IMR-90 (cell line): ENCODE measurements at regions not wholly inside any gene's neighbourhood (a gene's known extent, or its start where the extent isn't known, plus 50 kb on each side); places are given as distances from the start of the nearest gene placed in this dataset.

ENCODE experiments used
- ATAC-seq: fragments of 200-7000 bp; cut with Tn5 transposase; 2 replicates; pipeline ENCODE4 v1.9.1; 2020; ENCODE audit warnings: low read depth, mild to moderate bottlenecking, moderate library complexity
- BruUV-seq: library from RNA; stranded (reverse); fragments of 400-500 nt; replicated peaks from 2 replicates; lab custom pipeline; 2021; lab: Mats Ljungman, UMichigan
- CTCF ChIA-PET: fragments of 300-600 bp; formaldehyde crosslinking; extraction: SDS; loops from one replicate; lab custom pipeline; 2021; ENCODE audit warnings: antibody characterized with exemption; lab: Yijun Ruan, JAX
- POLR2A ChIA-PET: fragments of 300-600 bp; sonication (Branson Sonifier 250); formaldehyde crosslinking; loops from one replicate; lab custom pipeline; 2022; ENCODE audit warnings: antibody characterized with exemption; ENCODE audit not compliant: unreplicated experiment; lab: Charles Lee
- DNase-seq: peaks from one replicate; pipeline ENCODE4 v3.0.0; 2013
- H2AFZ ChIP-seq: replicated peaks from 2 replicates; pipeline ENCODE3; 2013; ENCODE audit warnings: low read length, mild to moderate bottlenecking; ENCODE audit not compliant: poor library complexity
- H2AK5ac ChIP-seq: 2 replicates; pipeline ENCODE4 v1.6.1; 2013; ENCODE audit warnings: low read depth, low read length, inconsistent platforms
- H2AK9ac ChIP-seq: replicated peaks from 2 replicates; pipeline ENCODE3; 2013; ENCODE audit warnings: mild to moderate bottlenecking, low read depth, low read length, moderate library complexity; ENCODE audit not compliant: poor library complexity
- H2BK120ac ChIP-seq: 2 replicates; pipeline ENCODE4 v1.6.1; 2013; ENCODE audit warnings: low read depth, low read length, inconsistent platforms
- H2BK15ac ChIP-seq: 3 replicates; pipeline ENCODE4 v1.6.1; 2013; ENCODE audit warnings: low read depth, low read length, inconsistent platforms
- H2BK20ac ChIP-seq: 2 replicates; pipeline ENCODE4 v1.6.1; 2013; ENCODE audit warnings: low read depth, mild to moderate bottlenecking, inconsistent platforms, low read length, moderate library complexity
- H2BK5ac ChIP-seq: 2 replicates; pipeline ENCODE4 v1.6.1; 2013; ENCODE audit warnings: mild to moderate bottlenecking, low read depth, low read length, inconsistent platforms; ENCODE audit not compliant: poor library complexity, severe bottlenecking
- H3K14ac ChIP-seq: replicated peaks from 2 replicates; pipeline ENCODE4 v1.6.1; 2013; ENCODE audit warnings: low read depth, low read length, inconsistent platforms
- H3K18ac ChIP-seq: 2 replicates; pipeline ENCODE4 v1.6.1; 2013; ENCODE audit warnings: low read depth, low read length, control low read depth
- H3K23ac ChIP-seq: 2 replicates; pipeline ENCODE4 v1.6.1; 2013; ENCODE audit warnings: low read depth, low read length, inconsistent platforms
- H3K27ac ChIP-seq: 2 replicates; pipeline ENCODE4 v1.5.1; 2013; ENCODE audit warnings: mild to moderate bottlenecking, control low read depth, low read length; ENCODE audit not compliant: insufficient read depth
- H3K27me3 ChIP-seq: 2 replicates; pipeline ENCODE4 v1.6.1; 2013; ENCODE audit warnings: low read length; ENCODE audit not compliant: control insufficient read depth, insufficient read depth
- H3K36me3 ChIP-seq: 2 replicates; pipeline ENCODE4 v1.6.1; 2013; ENCODE audit warnings: low read length, mixed read lengths; ENCODE audit not compliant: control insufficient read depth, insufficient read depth
- H3K4ac ChIP-seq: 2 replicates; pipeline ENCODE4 v1.6.1; 2013; ENCODE audit warnings: low read depth, low read length, inconsistent platforms
- H3K4me1 ChIP-seq: 2 replicates; pipeline ENCODE4 v1.6.1; 2013; ENCODE audit warnings: low read length, mixed read lengths; ENCODE audit not compliant: control insufficient read depth, insufficient read depth
- H3K4me2 ChIP-seq: 2 replicates; pipeline ENCODE4 v1.6.1; 2013; ENCODE audit warnings: low read depth, mild to moderate bottlenecking, control low read depth, low read length, moderate library complexity
- H3K4me3 ChIP-seq: 2 replicates; pipeline ENCODE4 v1.5.1; 2013; ENCODE audit warnings: low read depth, mild to moderate bottlenecking, control low read depth, low read length, moderate library complexity; ENCODE audit not compliant: insufficient read depth
- H3K56ac ChIP-seq: 2 replicates; pipeline ENCODE4 v1.6.1; 2013; ENCODE audit warnings: low read length, inconsistent platforms; ENCODE audit not compliant: insufficient read depth; ENCODE audit errors: extremely low read depth
- H3K79me1 ChIP-seq, 2 experiments: 2 replicates each; pipeline ENCODE4 v1.6.1; 2013; ENCODE audit warnings: low read length in 2 of 2, inconsistent platforms in 1 of 2, low read depth in 1 of 2
- H3K9ac ChIP-seq: 2 replicates; pipeline ENCODE4 v1.6.1; 2013; ENCODE audit warnings: low read depth, low read length, control low read depth
- H3K9me1 ChIP-seq: 2 replicates; pipeline ENCODE4 v1.6.1; 2013; ENCODE audit warnings: low read length, inconsistent platforms; ENCODE audit not compliant: insufficient read depth
- H3K9me3 ChIP-seq: 2 replicates; pipeline ENCODE4 v1.6.1; 2013; ENCODE audit warnings: low read length; ENCODE audit not compliant: control insufficient read depth, insufficient read depth
- H4K20me1 ChIP-seq: 2 replicates; pipeline ENCODE4 v1.6.1; 2013; ENCODE audit warnings: low read length, inconsistent platforms; ENCODE audit not compliant: insufficient read depth
- H4K5ac ChIP-seq: 2 replicates; pipeline ENCODE4 v1.6.1; 2013; ENCODE audit warnings: mild to moderate bottlenecking, low read depth, low read length, control low read depth
- H4K8ac ChIP-seq, 2 experiments: 2 replicates each; pipeline ENCODE4 v1.6.1; 2013; ENCODE audit warnings: low read depth in 2 of 2, low read length in 2 of 2, control low read depth in 1 of 2, inconsistent platforms in 1 of 2
- H4K91ac ChIP-seq: 2 replicates; pipeline ENCODE4 v1.6.1; 2013; ENCODE audit warnings: low read depth, low read length, inconsistent platforms; ENCODE audit not compliant: insufficient read depth
- BHLHE40 ChIP-seq: fragments of 150-350 bp; IDR thresholded peaks from 2 replicates; pipeline ENCODE4 v1.6.1; 2016; ENCODE audit warnings: mild to moderate bottlenecking, low read depth, low read length
- CEBPB ChIP-seq: IDR thresholded peaks from 2 replicates; pipeline ENCODE4 v1.6.1; 2012; ENCODE audit warnings: low read depth, low read length, improper control_type of control experiment
- CTCF ChIP-seq: conservative IDR thresholded peaks from 2 replicates; pipeline ENCODE4 v1.5.1; 2012; ENCODE audit warnings: mild to moderate bottlenecking, low read depth, low read length, improper control_type of control experiment
- ELK1 ChIP-seq: fragments of 150-350 bp; IDR thresholded peaks from 2 replicates; pipeline ENCODE4 v1.6.1; 2016; ENCODE audit warnings: low read depth, mild to moderate bottlenecking, low read length, moderate library complexity, borderline replicate concordance
- MAFK ChIP-seq: IDR thresholded peaks from 2 replicates; pipeline ENCODE4 v1.6.1; 2012; ENCODE audit warnings: low read depth, low read length, improper control_type of control experiment
- MAZ ChIP-seq: IDR thresholded peaks from 2 replicates; pipeline ENCODE4 v1.6.1; 2012; ENCODE audit warnings: low read depth, mild to moderate bottlenecking, low read length, improper control_type of control experiment, moderate library complexity, borderline replicate concordance
- MXI1 ChIP-seq: IDR thresholded peaks from 2 replicates; pipeline ENCODE4 v1.6.1; 2012; ENCODE audit warnings: low read depth, mild to moderate bottlenecking, low read length, moderate library complexity, borderline replicate concordance
- NFE2L2 ChIP-seq: fragments of 150-350 bp; IDR thresholded peaks from 2 replicates; pipeline ENCODE4 v1.6.1; 2016; ENCODE audit warnings: low read depth, mild to moderate bottlenecking, low read length
- RAD21 ChIP-seq: IDR thresholded peaks from 2 replicates; pipeline ENCODE4 v1.6.1; 2012; ENCODE audit warnings: low read length, improper control_type of control experiment
- RCOR1 ChIP-seq: IDR thresholded peaks from 2 replicates; pipeline ENCODE4 v1.6.1; 2012; ENCODE audit warnings: mild to moderate bottlenecking, low read length, improper control_type of control experiment; ENCODE audit not compliant: insufficient replicate concordance
- RFX5 ChIP-seq: IDR thresholded peaks from 2 replicates; pipeline ENCODE4 v1.8.0; 2012; ENCODE audit warnings: low read depth, mild to moderate bottlenecking, low read length, moderate library complexity
- SMC3 ChIP-seq: fragments of 150-350 bp; IDR thresholded peaks from 2 replicates; pipeline ENCODE4 v1.6.1; 2016; ENCODE audit warnings: low read depth, mild to moderate bottlenecking, antibody characterized with exemption, low read length, moderate library complexity
- USF2 ChIP-seq: fragments of 150-350 bp; IDR thresholded peaks from 2 replicates; pipeline ENCODE4 v1.6.1; 2017; ENCODE audit warnings: mild to moderate bottlenecking, antibody characterized with exemption, low read length, low read depth
- WGBS, 2 experiments: methylation state at CpG; one replicate each; pipeline versions ENCODE4 v1.1.5 to v1.1.7; 2013; ENCODE audit warnings: missing lambda C conversion rate in 2 of 2; ENCODE audit not compliant: insufficient read length in 1 of 2; ENCODE audit errors: extremely low coverage in 2 of 2; 5-methylcytosine and 5-hydroxymethylcytosine counted together
- dilution Hi-C: fragments of 300-500 bp; cut with HindIII; formaldehyde crosslinking; loops from one replicate; pipeline ENCODE4 v1.14.3; 2018; ENCODE audit warnings: low sequenced_read_pairs; ENCODE audit not compliant: unreplicated experiment
- in situ Hi-C: fragments of 300-500 bp; cut with MboI; formaldehyde crosslinking; loops from 3 replicates; pipeline ENCODE4 v1.14.3; 2019; ENCODE audit warnings: low sequenced_read_pairs, inconsistent platforms, mixed read lengths
- intact Hi-C: fragments of 100-400 bp; cut with micrococcal nuclease; formaldehyde crosslinking; loops from 2 replicates; pipeline ENCODE4 v1.10.0; 2022

GRCh38 chr2:7102826-7103225, 185.6 kb downstream of the RNF144A start:
- H2AK9ac ChIP-seq: no peak overlapping the region
- TF ChIP-seq CTCF (no peak), NFE2L2 (no peak), BHLHE40 (no peak), RCOR1 (no peak), RFX5 (no peak), RAD21 (no peak), MAZ (no peak), CEBPB (no peak), ELK1 (no peak), USF2 (no peak), MAFK (no peak), SMC3 (no peak), MXI1 (no peak)
- no peaks in the 10 kb centered on the region for H3K9me1 ChIP-seq
- ATAC-seq: no peak
- H3K56ac ChIP-seq: no peak overlapping the region
- H3K36me3 ChIP-seq: no peaks in the 10 kb centered on the region
- DNase-seq: no peak
- no peak overlapping the region for H3K4ac ChIP-seq
- no peak overlapping the region for H3K18ac ChIP-seq
- H3K9ac ChIP-seq: no peak overlapping the region
- dilution Hi-C loops: no loop called here
- H3K23ac ChIP-seq: no peak overlapping the region
- no peak overlapping the region for H4K8ac ChIP-seq
- H2AK5ac ChIP-seq: no peak overlapping the region
- in situ Hi-C loops: loop anchor here (25.0 kb wide), 1 partner anchor 1584 kb away; the partner anchor contains the start of gene ID2
- no peak overlapping the region for H3K4me2 ChIP-seq
- no peak overlapping the region for H2BK5ac ChIP-seq
- intact Hi-C loops: no loop called here
- H4K5ac ChIP-seq: no peak overlapping the region
- no peaks in the 10 kb centered on the region for H3K4me1 ChIP-seq
- no peak overlapping the region for H4K91ac ChIP-seq
- no peak overlapping the region for H3K14ac ChIP-seq
- no TSS peak for BruUV-seq
- H3K79me1 ChIP-seq: no peaks in the 10 kb centered on the region
- no peak overlapping the region for H3K4me3 ChIP-seq
- no peaks in the 10 kb centered on the region for H3K27me3 ChIP-seq
- no peaks in the 10 kb centered on the region for H3K9me3 ChIP-seq
- CTCF ChIA-PET: no interaction called here
- no peak overlapping the region for H2BK15ac ChIP-seq
- H2BK20ac ChIP-seq: no peak overlapping the region
- no peak overlapping the region for H2AFZ ChIP-seq
- WGBS, 2 experiments: 60% methylated on average over 1 of the region's 4 CpGs; no CpG with 5 or more reads in 1 of the 2 experiments
- POLR2A ChIA-PET: no interaction called here
- no peaks in the 10 kb centered on the region for H4K20me1 ChIP-seq
- H2BK120ac ChIP-seq: no peak overlapping the region
- H3K27ac ChIP-seq: no peak overlapping the region
